ENCODE measurements at regions not wholly inside any gene's neighbourhood (a gene's known extent, or its start where the extent isn't known, plus 50 kb on each side); places are given as distances from the start of the nearest gene placed in this dataset.

GRCh38 chr10:59553162-59553900 is 156.3 kb downstream of the SLC16A9 start:
- ChIA-PET CTCF (ENCODE audit: low intra/inter-chr PET ratio) (no interaction called here), POLR2A (no interaction called here)
- BruUV-seq (replicated peaks) = no TSS peak
- WGBS (ENCODE audit: insufficient coverage, low coverage, missing lambda C conversion rate) = 1% methylated on average over 7 of the region's 7 CpGs
- no peaks in the 10 kb centered on the region for H4K20me1 ChIP-seq (replicated peaks; ENCODE audit: control insufficient read depth, insufficient read depth, low read length)
- H3K36me3 ChIP-seq (ENCODE audit: control insufficient read depth, insufficient read depth, low read length) = no peaks in the 10 kb centered on the region
- H3K4me2 ChIP-seq (ENCODE audit: insufficient read depth, low read length) = no peak overlapping the region
- H3K27ac ChIP-seq (ENCODE audit: extremely low read depth, low read depth, low read length) = no peak overlapping the region
- H3K9me1 ChIP-seq (ENCODE audit: control insufficient read depth, insufficient read depth, low read length) = no peaks in the 10 kb centered on the region
- H3K9me3 ChIP-seq (replicated peaks; ENCODE audit: control insufficient read depth, insufficient read depth, low read depth, low read length) = no peaks in the 10 kb centered on the region
- no peaks in the 10 kb centered on the region for H3K4me1 ChIP-seq (replicated peaks in 1 of 2; ENCODE audit: control insufficient read depth in 2 of 2, insufficient read depth in 2 of 2, low read length in 2 of 2)
- ATAC-seq (no peak), FAIRE-seq (no peak), DNase-seq (ENCODE audit: extremely low read depth in 1 of 4, low spot score in 3 of 4) (no peak)
- no peaks in the 10 kb centered on the region for H3K79me2 ChIP-seq (ENCODE audit: control insufficient read depth, insufficient read depth, low read length)
- H3K27me3 ChIP-seq (ENCODE audit: control insufficient read depth in 2 of 2, insufficient read depth in 2 of 2, low read length in 2 of 2) = no peaks in the 10 kb centered on the region
- H3K9ac ChIP-seq (ENCODE audit: insufficient read depth in 1 of 2, low read depth in 2 of 2, low read length in 2 of 2) = no peak overlapping the region
- intact Hi-C loops (cut with micrococcal nuclease) (no loop called here), in situ Hi-C loops (cut with MboI) (no loop called here)
- no peak overlapping the region for H3K4me3 ChIP-seq
- no peak overlapping the region for H2AFZ ChIP-seq (ENCODE audit: low read depth, low read length)
- TF ChIP-seq BACH1 (tag; IDR thresholded peaks at IDR 0.05) = no peak
- no peak for TF ChIP-seq HDAC3 (IDR thresholded peaks at IDR 0.05; ENCODE audit: borderline replicate concordance, partially characterized antibody)
- no peak for TF ChIP-seq ZNF175 (CRISPR knock-in tag; IDR thresholded peaks at IDR 0.05; ENCODE audit: low read depth)
- no peak for TF ChIP-seq ELK1 (CRISPR knock-in tag; IDR thresholded peaks at IDR 0.05)
- no peak for TF ChIP-seq CGGBP1 (CRISPR knock-in tag; IDR thresholded peaks at IDR 0.05)
- no peak for TF ChIP-seq ELK3 (CRISPR knock-in tag; IDR thresholded peaks at IDR 0.05)
- no peak for TF ChIP-seq ZNF511 (CRISPR knock-in tag; IDR thresholded peaks at IDR 0.05)
- no peak for TF ChIP-seq ZNF398 (CRISPR knock-in tag; IDR thresholded peaks at IDR 0.05)
- no peak for TF ChIP-seq ZFP36 (IDR thresholded peaks at IDR 0.05; ENCODE audit: low read depth, low read length, partially characterized antibody)
- TF ChIP-seq ZNF766 (CRISPR knock-in tag; conservative IDR thresholded peaks at IDR 0.05) = no peak
- TF ChIP-seq TBL1XR1 (IDR thresholded peaks at IDR 0.05; ENCODE audit: low read length in 2 of 2) = no peak
- no peak for TF ChIP-seq ZBTB1 (CRISPR knock-in tag; IDR thresholded peaks at IDR 0.05; ENCODE audit: borderline replicate concordance, low read depth)
- no peak for TF ChIP-seq CBX3 (IDR thresholded peaks at IDR 0.05; ENCODE audit: borderline replicate concordance in 1 of 2, low read length in 2 of 2)
- no peak for TF ChIP-seq HNRNPK (IDR thresholded peaks at IDR 0.05; ENCODE audit: low read depth, low read length, poor library complexity, severe bottlenecking)
- TF ChIP-seq ILK (tag; IDR thresholded peaks at IDR 0.05; ENCODE audit: borderline replicate concordance, low read depth) = no peak
- TF ChIP-seq U2AF1 (optimal IDR thresholded peaks at IDR 0.05; ENCODE audit: low read depth, low read length) = no peak
